Astrocyte (in vitro differentiated cells and primary cell): ENCODE measurements at regions not wholly inside any gene's neighbourhood (a gene's known extent, or its start where the extent isn't known, plus 50 kb on each side); places are given as distances from the start of the nearest gene placed in this dataset.

Source experiments
- CTCF ChIP-seq: IDR thresholded peaks from 2 replicates; pipeline ENCODE4 v1.5.1; 2011; ENCODE audit warnings: low read depth, mild to moderate bottlenecking, inconsistent platforms, low read length, moderate library complexity; ENCODE audit not compliant: insufficient read depth
- EZH2 ChIP-seq: IDR thresholded peaks from 2 replicates; pipeline ENCODE4 v1.6.1; 2012; ENCODE audit warnings: mild to moderate bottlenecking, low read length, inconsistent platforms; ENCODE audit not compliant: insufficient read depth

DNA sequence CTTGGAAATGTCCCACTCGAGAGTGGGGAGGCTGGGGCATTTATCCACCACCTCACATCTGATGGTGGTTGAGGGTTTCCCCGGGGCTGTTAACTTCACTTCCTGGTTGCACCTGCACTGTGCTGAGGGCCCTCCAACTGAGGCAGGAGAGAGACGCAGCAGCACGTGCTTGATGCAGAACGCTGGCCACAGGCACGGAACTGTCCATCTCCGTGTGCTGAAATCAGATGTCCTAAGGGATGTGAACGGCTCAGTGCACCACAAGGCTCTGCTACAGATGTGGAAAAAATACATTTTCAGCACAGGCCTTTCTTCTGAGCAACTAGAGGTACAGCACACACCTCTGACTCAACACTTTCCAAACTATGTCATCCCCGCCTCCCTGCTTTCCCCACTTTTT is 114.8 kb upstream of the C16orf82 start:
- no peak for TF ChIP-seq EZH2
- TF ChIP-seq CTCF: no peak
